Ovary (tissue), 7 donors: ENCODE measurements at regions not wholly inside any gene's neighbourhood (a gene's known extent, or its start where the extent isn't known, plus 50 kb on each side); places are given as distances from the start of the nearest gene placed in this dataset.

Experiments used
- DNase-seq, 5 donors: peaks; one replicate each; pipeline ENCODE4 v3.0.0-alpha.2; 2019 to 2020
- H3K27ac ChIP-seq, 2 donors: fragments of 200-600 bp; one replicate each; pipeline versions ENCODE4 v1.5.1 to v1.8.0; 2019 to 2022
- H3K27me3 ChIP-seq: fragments of 200-600 bp; one replicate; pipeline ENCODE4 v1.8.0; 2022
- H3K36me3 ChIP-seq: fragments of 200-600 bp; sonication (generic); one replicate; pipeline ENCODE4 v1.5.1; 2019
- H3K4me1 ChIP-seq: one replicate; pipeline ENCODE4 v1.8.1; 2013; ENCODE audit warnings: mild to moderate bottlenecking, moderate library complexity; ENCODE audit not compliant: insufficient read depth
- H3K4me3 ChIP-seq: fragments of 200-600 bp; sonication (generic); one replicate; pipeline ENCODE4 v1.5.1; 2017
- H3K9me3 ChIP-seq, 2 donors: fragments of 200-600 bp in 1 of 2; sonication (generic) in 1 of 2; one replicate each; pipeline versions ENCODE4 v1.5.1 to v1.8.1; 2013 to 2019; ENCODE audit warnings: mild to moderate bottlenecking in 1 of 2, moderate library complexity in 1 of 2
- EP300 ChIP-seq: sonication (generic); formaldehyde crosslinking; IDR thresholded peaks from one replicate; pipeline ENCODE4 v1.6.1; 2017; ENCODE audit warnings: antibody characterized with exemption
- POLR2A ChIP-seq: fragments of 450-650 bp; IDR thresholded peaks from one replicate; pipeline ENCODE4 v1.6.1; 2017; ENCODE audit warnings: antibody characterized with exemption, mild to moderate bottlenecking, moderate library complexity
- WGBS, 3 donors: extraction: QIAGEN DNeasy Blood & Tissue Kit in 1 of 3; methylation state at CpG; one replicate each; pipeline versions ENCODE4 v1.1.5 to v1.1.7; 2013 to 2017; 5-methylcytosine and 5-hydroxymethylcytosine counted together
- intact Hi-C, 4 donors: fragments of 100-400 bp; cut with DNase I; formaldehyde crosslinking; loops; one replicate each; pipeline versions ENCODE4 v1.11.0 to v1.15.1; 2022 to 2023
- TF ChIP-seq, protein P1 (sequence below), 3 donors: fragments of 450-650 bp in 2 of 3; fragments of 200-600 bp in 1 of 3; IDR thresholded peaks; one replicate each; pipeline versions ENCODE4 v1.5.1 to v1.8.0; 2016 to 2022; ENCODE audit warnings: antibody characterized with exemption in 3 of 3, mild to moderate bottlenecking in 1 of 3
- donor health status: DM: no; HTN: no; CAD: no; lungs with moderate emphysema.
- donor health status: DM: no; HTN: no; CAD: no.
- donor health status: Bipolar disorder and iron deficiency.
- donor health status: DM: no; HTN: no; CAD: no.
- donor health status: DM: yes; HTN: yes; CAD: no.

GRCh38 chr12:76186131-76186906 lies 101.8 kb upstream of the NAP1L1 start:
- H3K4me3 ChIP-seq = no peak overlapping the region
- no peaks in the 10 kb centered on the region for H3K4me1 ChIP-seq
- H3K9me3 ChIP-seq = no peaks in the 10 kb centered on the region
- H3K27me3 ChIP-seq = no peaks in the 10 kb centered on the region
- no peak overlapping the region for H3K27ac ChIP-seq
- intact Hi-C loops = no loop called here
- H3K36me3 ChIP-seq = no peaks in the 10 kb centered on the region
- TF ChIP-seq, protein P1, sequence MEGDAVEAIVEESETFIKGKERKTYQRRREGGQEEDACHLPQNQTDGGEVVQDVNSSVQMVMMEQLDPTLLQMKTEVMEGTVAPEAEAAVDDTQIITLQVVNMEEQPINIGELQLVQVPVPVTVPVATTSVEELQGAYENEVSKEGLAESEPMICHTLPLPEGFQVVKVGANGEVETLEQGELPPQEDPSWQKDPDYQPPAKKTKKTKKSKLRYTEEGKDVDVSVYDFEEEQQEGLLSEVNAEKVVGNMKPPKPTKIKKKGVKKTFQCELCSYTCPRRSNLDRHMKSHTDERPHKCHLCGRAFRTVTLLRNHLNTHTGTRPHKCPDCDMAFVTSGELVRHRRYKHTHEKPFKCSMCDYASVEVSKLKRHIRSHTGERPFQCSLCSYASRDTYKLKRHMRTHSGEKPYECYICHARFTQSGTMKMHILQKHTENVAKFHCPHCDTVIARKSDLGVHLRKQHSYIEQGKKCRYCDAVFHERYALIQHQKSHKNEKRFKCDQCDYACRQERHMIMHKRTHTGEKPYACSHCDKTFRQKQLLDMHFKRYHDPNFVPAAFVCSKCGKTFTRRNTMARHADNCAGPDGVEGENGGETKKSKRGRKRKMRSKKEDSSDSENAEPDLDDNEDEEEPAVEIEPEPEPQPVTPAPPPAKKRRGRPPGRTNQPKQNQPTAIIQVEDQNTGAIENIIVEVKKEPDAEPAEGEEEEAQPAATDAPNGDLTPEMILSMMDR (IDR thresholded peaks at IDR 0.05) = no peak
- no peak for TF ChIP-seq EP300
- no peak for TF ChIP-seq POLR2A
- WGBS, 3 donors = 47 to 55% (median 48%) methylated on average over 6 of the region's 6 CpGs
- DNase-seq = no peak

DNA sequence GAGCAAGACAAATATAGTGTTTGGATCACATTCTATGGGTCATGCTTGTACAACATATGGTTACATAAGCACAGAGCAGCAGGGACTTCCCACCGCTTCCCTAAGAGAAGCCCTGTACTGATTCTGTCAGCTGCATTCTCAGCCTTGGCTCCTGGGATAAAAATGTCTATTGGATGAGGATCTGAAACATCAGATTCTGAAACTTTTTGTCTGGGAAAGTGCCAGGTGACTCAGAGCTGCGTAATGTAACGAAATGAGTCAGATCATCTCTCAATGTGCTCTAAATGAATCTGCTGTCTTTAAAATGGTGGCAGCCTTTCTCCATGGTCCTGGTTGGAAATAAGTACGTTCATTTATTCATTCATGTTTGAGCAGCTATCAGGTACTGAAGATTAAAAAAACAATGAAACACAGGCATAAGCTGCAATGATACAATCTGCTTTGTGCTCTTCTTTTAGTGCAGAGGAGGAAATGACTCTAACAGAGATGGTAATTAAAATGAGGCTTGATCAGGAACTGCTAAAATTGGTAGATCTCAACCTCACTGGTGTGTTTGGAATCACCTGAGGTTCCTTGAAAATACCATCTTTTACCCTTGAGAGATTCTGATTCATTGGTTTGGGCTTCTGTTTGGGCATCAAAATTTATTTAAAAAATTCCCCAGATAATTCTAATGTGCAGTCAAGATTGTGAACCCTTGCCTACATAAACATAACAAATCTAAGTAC lies 99.1 kb upstream of the NAP1L1 start:
- no peaks in the 10 kb centered on the region for H3K27me3 ChIP-seq
- H3K4me1 ChIP-seq = no peaks in the 10 kb centered on the region
- no peaks in the 10 kb centered on the region for H3K9me3 ChIP-seq
- intact Hi-C loops = no loop called here
- DNase-seq = no peak
- no peak overlapping the region for H3K4me3 ChIP-seq
- TF ChIP-seq, protein P1 (IDR thresholded peaks at IDR 0.05) = no peak
- TF ChIP-seq EP300 (no peak), POLR2A (no peak)
- no peak overlapping the region for H3K27ac ChIP-seq
- no peaks in the 10 kb centered on the region for H3K36me3 ChIP-seq
- WGBS, 3 donors = 38 to 50% (median 41%) methylated on average over 4 of the region's 4 CpGs

GRCh38 chr12:76180401-76181277 lies 96.2 kb upstream of the NAP1L1 start:
- Histone ChIP-seq H3K27me3 (no peaks in the 10 kb centered on the region), H3K4me1 (no peaks in the 10 kb centered on the region), H3K27ac (no peak overlapping the region), H3K4me3 (no peak overlapping the region), H3K36me3 (no peaks in the 10 kb centered on the region), H3K9me3 (no peaks in the 10 kb centered on the region)
- intact Hi-C loops = no loop called here
- 90 to 93% (median 92%) methylated on average over 4 of the region's 4 CpGs for WGBS, 3 donors
- DNase-seq = no peak
- TF ChIP-seq EP300 (no peak), POLR2A (no peak)

GRCh38 chr12:76178452-76178851 lies 94.0 kb upstream of the NAP1L1 start:
- intact Hi-C loops = no loop called here
- DNase-seq = no peak
- WGBS, 3 donors = 79 to 92% (median 89%) methylated on average over 3 of the region's 3 CpGs

More at GRCh38 chr12:76178452-76178851, 94.0 kb upstream of the NAP1L1 start:
- Histone ChIP-seq H3K36me3 (no peaks in the 10 kb centered on the region), H3K9me3 (no peaks in the 10 kb centered on the region), H3K27ac (no peak overlapping the region), H3K4me3 (no peak overlapping the region), H3K4me1 (no peaks in the 10 kb centered on the region), H3K27me3 (no peaks in the 10 kb centered on the region)
- TF ChIP-seq, protein P1 (IDR thresholded peaks at IDR 0.05) = no peak
- TF ChIP-seq POLR2A (no peak), EP300 (no peak)
